ENCODE measurements at regions not wholly inside any gene's neighbourhood (a gene's known extent, or its start where the extent isn't known, plus 50 kb on each side); places are given as distances from the start of the nearest gene placed in this dataset.

DNA sequence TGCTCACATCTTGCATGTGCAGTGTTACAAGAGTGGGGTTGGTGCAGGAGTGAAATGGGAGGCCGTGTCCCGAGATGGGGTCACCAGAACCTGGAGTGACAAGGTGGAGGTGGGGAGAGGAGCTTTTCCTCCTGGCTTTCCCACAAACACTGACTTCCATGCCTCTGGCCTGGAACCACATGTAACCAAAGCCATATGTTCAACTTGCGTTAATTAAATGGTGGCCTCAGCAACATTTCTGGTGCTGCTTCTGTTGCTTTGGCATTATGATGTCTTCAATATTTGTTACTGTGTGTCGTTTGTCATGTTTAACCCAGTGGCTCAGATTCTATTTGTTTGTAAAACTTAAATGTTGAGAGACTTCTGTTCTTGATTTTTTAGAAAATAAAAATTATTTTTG is 110.2 kb downstream of the VCPKMT start:
- TF ChIP-seq JUN (IDR thresholded peaks at IDR 0.05): no peak
- TF ChIP-seq CTCF (IDR thresholded peaks at IDR 0.05): no peak
- no peak for TF ChIP-seq USF2 (IDR thresholded peaks at IDR 0.05)
- no peak for TF ChIP-seq HDAC2 (IDR thresholded peaks at IDR 0.05)
- TF ChIP-seq REST (IDR thresholded peaks at IDR 0.05): no peak
- no peak for TF ChIP-seq CEBPB (IDR thresholded peaks at IDR 0.05)
- no peak for TF ChIP-seq NPAS2 (CRISPR knock-in tag; IDR thresholded peaks at IDR 0.05; ENCODE audit: borderline replicate concordance)
- TF ChIP-seq HEYL (CRISPR knock-in tag; IDR thresholded peaks at IDR 0.05): no peak

Measured in A549 (cell line).